ENCODE measurements at regions not wholly inside any gene's neighbourhood (a gene's known extent, or its start where the extent isn't known, plus 50 kb on each side); places are given as distances from the start of the nearest gene placed in this dataset.
"Not testable (repeated sequence)": the region's sequence is repeated elsewhere in the genome, so short reads cannot be mapped to it uniquely, and the experiment has no call there.

GRCh38 chr11:119586181-119586580 lies 142.8 kb downstream of the NECTIN1 start:
- DNase-seq: no peak
- TF ChIP-seq GATA1 (IDR thresholded peaks at IDR 0.05; ENCODE audit: low read depth, low read length) (no peak), POLR2A (IDR thresholded peaks at IDR 0.05; ENCODE audit: low read length) (no peak)

- DNase-seq: no peak
- TF ChIP-seq GATA1 (IDR thresholded peaks at IDR 0.05; ENCODE audit: low read depth, low read length) (no peak), POLR2A (IDR thresholded peaks at IDR 0.05; ENCODE audit: low read length) (no peak)
These were observed 143.8 kb downstream of the NECTIN1 start for GRCh38 chr11:119585043-119585781.

GRCh38 chr11:119584193-119585042 lies 144.6 kb downstream of the NECTIN1 start:
- no peak for TF ChIP-seq GATA1 (IDR thresholded peaks at IDR 0.05; ENCODE audit: low read depth, low read length)
- no peak for TF ChIP-seq POLR2A (IDR thresholded peaks at IDR 0.05; ENCODE audit: low read length)
- peak in 1 of 2 experiments; percentile 8 for DNase-seq

- DNase-seq: no peak
- no peak for TF ChIP-seq POLR2A (IDR thresholded peaks at IDR 0.05; ENCODE audit: low read length)
- no peak for TF ChIP-seq GATA1 (IDR thresholded peaks at IDR 0.05; ENCODE audit: low read depth, low read length)
These were observed 145.4 kb downstream of the NECTIN1 start for GRCh38 chr11:119583585-119583984.

GRCh38 chr11:119581396-119581795 lies 147.6 kb downstream of the NECTIN1 start:
- not testable (repeated sequence) for DNase-seq

GRCh38 chr11:119580751-119581150 lies 148.2 kb downstream of the NECTIN1 start:
- DNase-seq: no peak
- TF ChIP-seq GATA1 (IDR thresholded peaks at IDR 0.05; ENCODE audit: low read depth, low read length) (no peak), POLR2A (IDR thresholded peaks at IDR 0.05; ENCODE audit: low read length) (no peak)

- TF ChIP-seq POLR2A (IDR thresholded peaks at IDR 0.05; ENCODE audit: low read length) (no peak), GATA1 (IDR thresholded peaks at IDR 0.05; ENCODE audit: low read depth, low read length) (no peak)
These were observed 148.9 kb downstream of the NECTIN1 start for GRCh38 chr11:119580081-119580480.

GRCh38 chr11:119578521-119579191 lies 150.3 kb downstream of the NECTIN1 start:
- TF ChIP-seq POLR2A (IDR thresholded peaks at IDR 0.05; ENCODE audit: low read length): no peak
- no peak for TF ChIP-seq GATA1 (IDR thresholded peaks at IDR 0.05; ENCODE audit: low read depth, low read length)
- peak in 1 of 2 experiments; percentile 46 for DNase-seq

More at GRCh38 chr11:119580081-119580480, 148.9 kb downstream of the NECTIN1 start:
- DNase-seq: no peak

GRCh38 chr11:119573858-119574257 lies 150.9 kb upstream of the THY1 start:
- DNase-seq: no peak
- TF ChIP-seq GATA1 (IDR thresholded peaks at IDR 0.05; ENCODE audit: low read depth, low read length) (no peak), POLR2A (IDR thresholded peaks at IDR 0.05; ENCODE audit: low read length) (no peak)

- TF ChIP-seq GATA1 (IDR thresholded peaks at IDR 0.05; ENCODE audit: low read depth, low read length): no peak
- no peak for TF ChIP-seq POLR2A (IDR thresholded peaks at IDR 0.05; ENCODE audit: low read length)
- DNase-seq: no peak
These were observed 149.8 kb upstream of the THY1 start for GRCh38 chr11:119572481-119573424.

GRCh38 chr11:119571311-119571710 lies 148.3 kb upstream of the THY1 start:
- TF ChIP-seq POLR2A (IDR thresholded peaks at IDR 0.05; ENCODE audit: low read length) (no peak), GATA1 (IDR thresholded peaks at IDR 0.05; ENCODE audit: low read depth, low read length) (no peak)

GRCh38 chr11:119567688-119568582 lies 145.0 kb upstream of the THY1 start:
- no peak for DNase-seq
- TF ChIP-seq POLR2A (IDR thresholded peaks at IDR 0.05; ENCODE audit: low read length): no peak
- TF ChIP-seq GATA1 (IDR thresholded peaks at IDR 0.05; ENCODE audit: low read depth, low read length): no peak

More at GRCh38 chr11:119571311-119571710, 148.3 kb upstream of the THY1 start:
- no peak for DNase-seq

Measured in erythroblast (primary cell).